Suprapubic skin (tissue), 3 donors: ENCODE measurements at regions not wholly inside any gene's neighbourhood (a gene's known extent, or its start where the extent isn't known, plus 50 kb on each side); places are given as distances from the start of the nearest gene placed in this dataset.

ENCODE experiments used
- CTCF ChIP-seq, 2 donors: fragments of 200-600 bp in 1 of 2; fragments of 450-650 bp in 1 of 2; sonication (generic) in 1 of 2; IDR thresholded peaks; one replicate each; pipeline ENCODE4 v1.5.1; 2016 to 2019; ENCODE audit warnings: antibody characterized with exemption in 2 of 2, mild to moderate bottlenecking in 1 of 2, moderate library complexity in 1 of 2
- POLR2A ChIP-seq, 2 donors: fragments of 450-650 bp; IDR thresholded peaks; one replicate each; pipeline ENCODE4 v1.6.1; 2017; ENCODE audit warnings: antibody characterized with exemption in 2 of 2, mild to moderate bottlenecking in 2 of 2, moderate library complexity in 2 of 2

DNA sequence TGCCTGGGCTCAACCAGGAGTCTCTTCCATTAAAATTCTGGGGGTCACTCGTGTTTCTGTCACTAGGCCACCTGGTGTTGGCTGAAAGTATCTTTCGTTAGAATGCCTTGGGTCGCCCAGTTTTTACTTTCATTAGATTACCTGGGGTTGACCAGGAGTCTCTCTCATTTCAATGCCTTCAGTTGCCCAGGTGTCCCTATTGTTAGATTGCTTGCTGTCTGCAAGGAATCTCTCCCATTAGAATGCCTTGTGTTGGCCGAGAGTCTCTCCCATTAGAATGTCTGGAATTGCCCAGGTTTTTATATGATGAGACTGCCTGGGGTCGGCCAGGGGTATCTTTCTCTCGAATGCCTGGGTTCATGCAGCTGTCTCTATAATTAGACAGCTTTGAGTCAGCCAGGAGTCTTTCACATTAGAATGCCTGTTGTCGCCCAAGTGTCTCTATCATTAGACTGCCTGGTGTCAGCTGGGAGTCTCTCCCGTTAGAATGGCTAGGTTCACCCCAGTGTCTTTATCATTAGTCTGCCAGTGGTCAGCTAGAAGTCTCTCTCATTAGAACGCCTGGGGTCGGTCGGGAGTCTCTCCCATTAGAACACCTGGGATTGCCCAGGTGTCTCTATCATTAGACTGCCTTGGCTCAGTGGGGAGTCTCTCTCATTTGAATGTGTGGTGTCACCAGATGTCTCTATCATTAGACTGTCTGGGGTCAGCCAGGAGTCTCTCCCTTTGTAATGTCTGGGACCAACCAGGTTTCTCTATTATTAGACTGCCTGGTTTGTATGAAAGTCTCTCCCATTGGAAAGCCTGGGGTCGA is 1446.8 kb downstream of the UQCRFS1 start:
- no peak for TF ChIP-seq CTCF (IDR thresholded peaks at IDR 0.05)
- no peak for TF ChIP-seq POLR2A (IDR thresholded peaks at IDR 0.05)
